Stimulated activated naive CD8-positive, alpha-beta T cell treated with anti-CD3 and anti-CD28 coated beads, Interleukin-15, Interleukin-2, amounts not matched to agents 100 U/mL and 50 U/mL, for 24 hours (primary cell): ENCODE measurements at regions not wholly inside any gene's neighbourhood (a gene's known extent, or its start where the extent isn't known, plus 50 kb on each side); places are given as distances from the start of the nearest gene placed in this dataset.

ENCODE experiments used
- ATAC-seq: fragments of 150-1000 bp; cut with Tn5 transposase; one replicate; pipeline ENCODE4 v1.10.0; 2021
- DNase-seq: peaks from one replicate; pipeline ENCODE4 v3.0.0; 2021

- ATAC-seq: no peak
- no peak for DNase-seq
Measured at GRCh38 chr19:32105527-32106310, 239.7 kb upstream of the ZNF507 start.

DNA sequence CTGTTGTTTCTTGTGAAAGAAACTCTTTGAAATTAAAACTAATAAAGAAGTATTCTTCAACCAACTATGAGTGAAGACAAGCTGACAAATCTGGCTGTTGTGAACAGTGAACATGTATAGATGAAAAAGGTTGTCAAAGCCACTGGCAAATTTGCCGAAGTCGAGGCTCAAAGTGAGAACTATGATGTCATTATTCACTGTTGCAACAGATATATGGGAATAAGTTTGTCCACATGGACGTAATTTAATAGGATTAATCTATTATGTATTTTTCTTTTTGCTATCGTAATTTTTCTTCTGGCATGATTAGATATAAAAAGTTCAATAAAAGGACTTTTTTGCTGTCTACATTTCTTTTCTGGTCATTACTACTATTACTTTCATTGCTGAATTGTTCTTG, 223.2 kb upstream of the ZNF507 start:
- ATAC-seq (no peak), DNase-seq (no peak)

GRCh38 chr19:32123355-32123940, 222.0 kb upstream of the ZNF507 start:
- DNase-seq (no peak), ATAC-seq (no peak)

- ATAC-seq (no peak), DNase-seq (no peak)
Measured at GRCh38 chr19:32124585-32124984, 220.8 kb upstream of the ZNF507 start.

GRCh38 chr19:32129141-32129540, 216.3 kb upstream of the ZNF507 start:
- no peak for ATAC-seq

DNA sequence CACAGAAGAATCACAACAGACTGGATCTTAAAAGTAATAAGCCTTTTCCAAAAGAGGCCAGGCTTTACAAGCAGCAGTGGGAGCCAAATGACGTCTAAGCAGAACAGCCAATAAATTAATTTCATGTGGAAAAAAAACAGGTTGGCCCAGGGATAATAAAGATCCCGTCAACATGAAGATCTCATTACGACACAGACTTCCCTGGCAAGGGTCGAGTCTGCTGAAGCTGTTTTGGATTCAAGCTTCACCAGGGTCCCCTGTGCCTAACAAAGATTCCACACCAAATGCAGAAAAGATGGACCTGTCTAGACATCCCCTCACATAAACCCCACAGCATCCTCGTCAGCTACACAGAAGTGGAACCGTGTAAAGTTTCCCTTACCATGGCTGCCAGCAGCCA, 215.1 kb upstream of the ZNF507 start:
- ATAC-seq: no peak
- DNase-seq: no peak

More at GRCh38 chr19:32129141-32129540, 216.3 kb upstream of the ZNF507 start:
- no peak for DNase-seq

DNA sequence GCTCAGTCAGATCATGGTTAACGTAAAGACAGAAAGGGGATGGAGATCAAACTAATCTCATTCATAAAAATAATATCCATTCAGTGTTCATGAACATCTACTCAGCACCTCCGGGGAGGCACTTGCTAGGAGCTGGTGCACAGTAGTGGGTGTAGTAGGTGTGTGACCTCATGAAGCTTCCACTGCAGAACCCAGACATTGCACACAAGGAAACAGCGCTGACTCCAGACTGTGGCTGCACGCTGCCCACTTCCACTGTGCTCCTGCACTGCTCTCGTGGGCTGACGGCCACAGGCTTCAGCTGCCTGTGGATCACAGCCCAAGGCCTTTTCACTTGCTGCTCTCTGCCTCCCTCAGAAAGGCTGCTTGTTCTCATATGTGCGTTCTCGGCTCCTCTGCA, 214.4 kb upstream of the ZNF507 start:
- ATAC-seq (no peak), DNase-seq (no peak)

DNA sequence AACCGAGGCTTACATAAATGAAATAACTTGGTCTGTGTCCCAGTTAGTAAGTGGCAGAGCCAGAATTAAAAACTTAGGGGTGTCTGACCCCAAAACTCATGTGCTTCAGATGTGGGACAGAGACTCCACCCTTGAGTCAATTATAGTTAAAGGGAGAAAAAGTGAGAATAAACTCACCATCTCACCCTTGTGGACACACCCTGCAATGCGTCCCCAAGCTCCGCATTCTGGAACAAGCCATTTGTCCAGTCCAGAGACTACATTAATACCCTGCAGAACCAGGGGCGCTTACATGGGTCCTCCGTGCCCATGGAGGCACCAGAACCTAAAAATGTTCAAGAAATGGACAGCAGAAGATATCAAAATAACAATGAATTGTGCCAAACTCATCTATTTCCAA, 207.0 kb upstream of the ZNF507 start:
- ATAC-seq: no peak
- DNase-seq: no peak

GRCh38 chr19:32141840-32142511, 203.4 kb upstream of the ZNF507 start:
- no peak for ATAC-seq
- no peak for DNase-seq

- no peak for DNase-seq
- no peak for ATAC-seq
Measured at GRCh38 chr19:32146664-32147063, 198.7 kb upstream of the ZNF507 start.

- no peak for DNase-seq
- ATAC-seq: no peak
Measured at GRCh38 chr19:32150605-32151004, 194.8 kb upstream of the ZNF507 start.

DNA sequence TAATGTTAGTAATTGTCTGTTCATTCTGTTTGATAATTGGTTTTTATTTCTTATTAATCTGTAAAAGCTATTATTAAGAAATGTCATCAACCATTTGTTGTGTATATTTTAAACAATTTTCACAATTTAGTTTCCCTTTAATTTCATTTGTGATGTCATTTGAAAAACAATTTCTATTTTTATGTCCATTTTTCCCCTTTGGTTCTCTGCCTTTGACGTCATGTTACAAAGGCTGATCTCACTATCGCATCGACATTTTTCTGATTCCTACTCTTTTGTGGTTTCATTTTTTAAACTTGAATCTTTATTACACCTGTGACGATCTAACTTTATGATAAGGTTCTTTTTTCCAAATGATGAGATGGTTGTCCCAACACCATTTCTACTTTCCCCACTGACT, 191.0 kb upstream of the ZNF507 start:
- ATAC-seq: no peak
- no peak for DNase-seq

GRCh38 chr19:32164384-32164992, 180.9 kb upstream of the ZNF507 start:
- ATAC-seq (no peak), DNase-seq (no peak)

DNA sequence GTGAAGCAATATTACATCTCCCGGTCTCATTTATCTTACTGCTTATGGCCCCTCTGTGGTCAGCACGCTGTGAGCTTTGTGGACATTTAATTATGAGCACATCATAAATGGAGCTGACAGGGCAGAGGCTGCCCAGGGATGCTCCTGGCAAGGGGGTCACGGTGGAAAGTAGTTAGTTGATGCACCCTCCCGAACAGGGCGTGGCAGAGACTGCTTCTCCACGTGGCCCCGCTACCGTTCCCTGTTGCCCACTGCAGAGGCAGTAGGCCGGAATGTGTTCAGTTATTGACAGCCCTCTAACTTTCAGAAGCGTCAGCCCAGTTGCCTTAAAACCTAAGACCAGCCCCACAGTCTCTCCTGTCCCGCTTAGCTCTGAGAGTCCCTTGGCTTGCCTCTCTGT, 180.3 kb upstream of the ZNF507 start:
- ATAC-seq: no peak
- no peak for DNase-seq

GRCh38 chr19:32165750-32166149, 179.7 kb upstream of the ZNF507 start:
- DNase-seq (no peak), ATAC-seq (no peak)

- DNase-seq (no peak), ATAC-seq (no peak)
Measured at GRCh38 chr19:32166238-32166637, 179.2 kb upstream of the ZNF507 start.

DNA sequence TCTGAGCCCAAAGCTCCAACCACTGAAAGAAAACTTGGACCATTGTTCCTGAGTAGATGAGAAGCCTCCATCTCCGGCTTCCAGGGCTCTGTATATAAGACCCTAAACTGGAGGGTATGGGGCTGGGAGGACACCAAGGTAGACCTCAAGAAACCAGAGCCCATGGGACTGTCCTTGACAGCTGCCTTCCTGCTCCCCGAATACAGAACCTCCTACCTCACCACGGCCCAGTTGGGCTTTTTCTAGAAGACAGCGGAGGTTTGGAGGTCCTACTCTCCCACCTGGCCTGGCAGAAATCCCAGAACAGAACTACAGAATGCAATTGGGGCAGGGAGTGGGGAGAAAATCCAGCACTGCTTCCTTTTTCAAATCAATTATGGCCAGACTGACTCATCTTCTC, 177.3 kb upstream of the ZNF507 start:
- ATAC-seq (no peak), DNase-seq (no peak)

DNA sequence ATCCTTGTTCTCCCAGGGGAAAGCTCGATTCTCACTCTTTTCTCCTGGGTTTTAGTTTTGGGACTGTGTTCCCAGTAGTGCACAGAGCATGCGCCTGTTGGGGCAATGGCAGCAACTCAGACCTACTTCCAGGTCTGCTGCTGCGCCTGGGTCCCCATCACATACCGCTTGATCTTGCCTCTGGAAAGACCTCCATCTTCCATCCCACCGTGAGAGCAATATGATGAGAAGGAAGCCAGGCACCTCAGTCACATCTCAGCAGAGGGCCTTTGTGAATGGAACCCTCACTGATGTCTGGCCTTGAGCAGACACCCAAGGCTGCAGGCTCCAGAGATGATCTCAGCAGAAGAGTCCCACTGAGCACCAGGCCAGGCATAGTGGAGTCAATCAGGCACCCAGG, 176.8 kb upstream of the ZNF507 start:
- DNase-seq (no peak), ATAC-seq (no peak)

DNA sequence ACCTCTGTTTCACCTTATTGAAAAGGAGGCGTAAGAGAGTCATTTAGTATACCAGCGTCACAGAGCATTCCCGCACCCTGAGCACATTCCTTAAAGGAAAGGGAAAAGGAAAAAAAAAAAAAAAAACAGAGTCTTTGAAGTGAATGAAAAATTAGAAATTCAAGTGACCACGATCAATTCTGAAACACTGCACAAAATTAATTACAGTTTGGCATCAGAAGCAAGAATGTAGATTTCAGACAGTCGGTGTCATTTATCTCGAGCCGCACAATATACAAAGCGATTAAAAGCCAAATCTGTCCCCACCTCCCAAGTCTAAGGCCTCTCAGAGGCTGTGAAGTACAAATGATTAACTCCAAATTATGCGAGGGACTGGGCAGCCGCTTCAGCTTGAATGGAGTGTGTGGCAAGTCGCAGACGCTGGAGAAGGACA, 173.7 kb upstream of the ZNF507 start:
- DNase-seq: no peak
- ATAC-seq: no peak

GRCh38 chr19:32172566-32173160, 172.7 kb upstream of the ZNF507 start:
- ATAC-seq: no peak
- DNase-seq: no peak

DNA sequence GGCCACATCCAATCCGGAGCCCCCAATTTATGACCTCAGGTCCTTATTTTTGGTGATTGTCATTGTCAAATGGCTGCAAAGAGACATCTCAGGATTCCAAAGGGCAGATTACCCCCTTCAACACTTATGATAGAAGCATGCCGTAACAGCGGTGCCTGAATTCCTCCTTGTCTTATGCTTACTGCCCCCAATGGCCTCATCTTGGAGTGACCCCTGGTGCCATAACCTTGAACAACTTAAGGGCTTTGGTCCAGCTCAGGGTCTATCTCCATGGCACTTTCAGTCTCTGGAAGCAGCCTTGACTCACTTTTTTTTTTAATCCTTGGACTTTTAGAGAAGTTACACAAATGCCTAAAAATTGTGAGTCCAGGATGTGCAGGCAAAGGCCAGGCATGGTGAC, 171.6 kb upstream of the ZNF507 start:
- ATAC-seq (no peak), DNase-seq (no peak)

DNA sequence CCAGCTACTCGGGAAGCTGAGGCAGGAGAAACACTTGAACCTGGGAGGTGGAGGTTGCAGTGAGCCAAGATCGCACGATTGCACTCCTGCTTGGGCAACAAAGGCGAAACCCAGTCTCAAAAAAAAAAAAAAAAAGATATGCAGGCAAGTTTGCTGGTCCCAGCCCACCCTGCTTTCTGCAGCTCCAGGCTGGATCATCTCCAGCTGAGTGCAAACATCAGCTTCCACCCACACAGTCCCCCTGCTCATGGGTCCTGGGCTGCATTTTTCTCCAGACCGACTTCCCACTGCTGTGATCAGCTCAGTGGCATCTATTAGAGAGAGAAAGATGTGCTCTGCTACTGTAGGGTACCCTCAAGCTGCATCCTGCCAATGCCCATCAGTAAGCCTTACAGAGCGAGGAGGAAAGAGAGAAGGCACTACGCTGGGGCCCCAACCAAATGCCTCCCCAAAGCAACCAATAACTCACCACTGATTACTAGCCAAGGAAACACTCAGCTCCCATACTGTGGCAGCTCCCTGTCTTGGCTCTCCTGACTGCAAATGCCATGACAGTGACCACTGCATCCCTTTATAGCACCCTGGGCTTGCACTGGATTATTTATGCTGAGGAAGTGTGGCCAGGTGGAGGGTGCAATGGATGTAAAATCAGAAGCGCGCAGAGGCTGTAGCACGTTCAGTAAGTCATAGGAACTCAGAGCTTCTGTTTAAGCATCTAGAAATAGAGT, 170.9 kb upstream of the ZNF507 start:
- DNase-seq: no peak
- ATAC-seq: no peak
